RKO (cell line): ENCODE measurements at regions not wholly inside any gene's neighbourhood (a gene's known extent, or its start where the extent isn't known, plus 50 kb on each side); places are given as distances from the start of the nearest gene placed in this dataset.
A peak's percentile ranks its signal among the peaks of the same experiment; 100 is the strongest.

Experiments used
- DNase-seq: peaks from one replicate; pipeline ENCODE4 v3.0.0-alpha.2; 2016; ENCODE audit warnings: low spot score

DNA sequence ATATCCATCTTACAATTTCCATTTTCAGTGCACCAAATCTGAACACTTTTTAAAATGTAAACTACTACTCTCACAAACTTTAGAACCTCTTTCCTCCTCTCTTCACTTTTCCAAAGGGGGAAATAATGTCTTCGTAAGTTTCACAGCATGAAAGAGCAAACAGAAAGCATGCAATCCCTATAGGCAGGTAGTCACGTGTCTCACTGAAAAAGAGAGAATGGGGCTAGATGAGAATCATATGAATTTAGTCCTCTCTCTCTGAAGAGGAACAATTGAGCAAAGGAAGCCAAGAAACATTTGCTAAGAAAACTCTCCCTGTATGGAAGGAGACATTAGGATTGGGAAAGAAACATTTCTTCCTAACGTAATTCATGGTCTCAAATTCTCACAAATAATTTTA, 613.9 kb downstream of the PLA2G4A start:
- DNase-seq: no peak

DNA sequence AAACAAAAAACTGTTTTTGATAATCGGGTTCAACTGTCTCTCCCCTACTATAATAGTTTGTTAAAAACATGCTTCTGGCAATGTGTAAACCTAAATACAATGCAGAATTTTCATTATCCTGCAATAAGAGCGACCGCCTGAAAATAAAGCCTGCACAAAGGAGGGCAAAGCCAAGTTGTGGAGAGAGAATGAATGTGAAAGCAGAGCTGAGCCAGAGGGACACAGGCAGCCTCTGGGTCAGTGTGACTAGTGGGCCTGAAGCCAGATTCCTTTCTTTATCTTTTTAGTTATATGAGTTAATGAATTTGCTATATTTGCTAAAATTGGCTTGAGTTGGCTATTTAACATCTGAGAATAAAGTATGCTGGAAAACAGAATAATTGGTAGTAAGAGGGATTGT, 615.2 kb downstream of the PLA2G4A start:
- no peak for DNase-seq

DNA sequence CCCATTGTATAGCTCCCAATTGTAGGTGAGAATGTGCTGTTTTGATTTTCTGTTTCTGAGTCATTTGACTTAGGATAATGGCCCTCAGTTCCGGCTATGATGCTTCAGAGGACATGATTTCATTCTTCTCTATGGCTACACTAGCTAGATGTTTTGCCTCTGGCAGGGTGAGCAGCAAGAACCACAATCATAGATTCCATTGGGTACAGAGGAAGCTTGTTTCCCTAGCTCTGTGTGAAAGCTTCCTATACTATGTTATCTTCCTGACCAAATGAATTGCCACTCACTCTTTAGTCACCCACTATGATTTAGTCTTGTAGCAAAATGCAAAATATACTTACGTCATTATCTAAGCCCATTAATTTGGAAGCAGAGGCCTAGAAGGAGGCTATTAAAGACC, 616.3 kb downstream of the PLA2G4A start:
- DNase-seq: peak; percentile 7

DNA sequence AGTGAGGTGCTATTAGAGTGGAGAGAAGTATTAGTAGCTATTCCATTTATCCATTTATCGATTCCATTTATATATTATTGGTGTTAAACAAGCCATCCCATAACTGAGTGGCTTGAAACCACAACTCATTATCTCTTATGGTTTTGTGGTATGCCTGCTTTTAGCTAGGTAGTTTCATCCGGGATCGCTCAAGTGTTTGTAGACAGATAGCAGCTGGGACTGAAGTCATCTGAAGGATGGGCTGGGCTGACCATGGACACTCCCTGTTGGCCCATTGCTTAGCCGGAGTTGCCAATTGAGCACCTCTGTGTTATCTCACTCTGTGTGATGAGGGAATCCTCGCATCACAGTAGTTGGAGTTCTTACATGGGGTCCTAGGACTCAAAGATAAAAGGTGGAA, 622.5 kb downstream of the PLA2G4A start:
- no peak for DNase-seq

DNA sequence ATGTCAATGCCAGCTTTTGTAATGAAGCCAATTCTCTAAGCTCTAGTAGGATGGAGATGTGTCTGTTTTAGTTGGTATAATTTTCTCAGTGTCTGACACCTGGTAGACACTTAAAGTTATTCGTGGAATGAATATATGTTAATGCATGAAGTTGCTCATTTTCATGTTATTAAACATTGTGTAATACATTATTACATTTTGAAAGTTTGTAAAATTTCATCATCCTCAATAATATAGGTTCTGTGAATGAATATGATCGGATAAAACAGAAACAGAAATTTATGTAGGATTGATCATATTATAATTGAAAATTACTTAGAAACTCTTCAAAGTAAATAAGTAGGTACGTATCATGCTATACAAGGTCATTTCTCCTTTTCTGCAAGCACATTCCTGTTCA, 625.3 kb downstream of the PLA2G4A start:
- DNase-seq: no peak

DNA sequence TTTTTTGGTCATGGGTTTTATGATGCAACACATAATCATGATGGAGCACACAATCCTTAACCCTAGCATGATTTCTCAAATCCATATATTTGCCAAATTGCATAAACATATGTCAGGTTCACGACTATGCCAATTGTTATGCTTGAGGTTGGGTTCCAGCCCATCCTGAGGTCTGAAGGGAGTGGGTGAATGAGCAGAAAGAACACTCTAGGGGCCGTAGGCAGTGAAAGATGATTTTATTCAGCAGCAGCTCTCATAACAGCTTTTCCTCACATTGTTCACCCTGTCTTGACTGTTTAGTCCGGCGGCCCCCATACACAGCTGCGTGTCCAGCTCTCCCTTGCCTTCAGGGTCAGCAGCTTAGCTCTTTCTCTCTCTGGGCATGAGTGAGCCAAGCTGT, 627.7 kb downstream of the PLA2G4A start:
- no peak for DNase-seq

DNA sequence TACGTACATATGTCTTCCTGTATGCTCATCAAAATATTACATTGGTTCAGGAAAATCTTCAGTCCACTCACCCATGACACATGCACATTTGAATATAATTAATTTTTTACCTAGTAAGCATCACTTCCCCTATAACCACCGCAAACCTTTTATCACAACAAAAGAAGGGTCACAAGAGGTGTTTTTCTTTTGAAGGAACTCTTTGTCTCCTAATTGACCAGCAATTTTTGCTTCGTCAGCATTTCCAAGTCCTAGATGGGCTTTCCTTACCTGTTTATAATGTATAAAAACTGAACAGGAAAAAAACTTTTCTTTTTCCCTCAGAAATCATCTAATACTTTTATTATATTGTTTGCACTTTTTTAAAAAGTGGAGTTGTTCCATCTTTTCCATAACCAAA, 631.3 kb downstream of the PLA2G4A start:
- DNase-seq: no peak

DNA sequence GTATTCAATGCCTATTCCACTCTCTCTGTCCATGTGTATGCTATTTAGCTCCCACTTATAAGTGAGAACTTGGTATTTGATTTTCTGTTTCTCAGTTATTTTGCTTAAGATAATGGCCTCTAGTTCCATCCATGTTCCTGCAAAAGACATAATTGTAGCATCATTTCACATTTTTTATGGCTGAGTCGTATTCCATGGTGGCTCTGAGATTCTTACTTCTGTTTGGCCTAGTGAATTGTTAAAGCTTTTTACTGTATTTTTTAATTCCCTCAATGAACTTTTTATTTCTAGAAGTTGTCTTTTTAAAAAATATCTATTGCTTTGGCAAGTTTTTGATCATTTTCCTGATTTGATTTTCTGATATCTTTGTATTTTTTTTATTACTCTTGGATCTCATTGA, 635.6 kb downstream of the PLA2G4A start:
- no peak for DNase-seq

DNA sequence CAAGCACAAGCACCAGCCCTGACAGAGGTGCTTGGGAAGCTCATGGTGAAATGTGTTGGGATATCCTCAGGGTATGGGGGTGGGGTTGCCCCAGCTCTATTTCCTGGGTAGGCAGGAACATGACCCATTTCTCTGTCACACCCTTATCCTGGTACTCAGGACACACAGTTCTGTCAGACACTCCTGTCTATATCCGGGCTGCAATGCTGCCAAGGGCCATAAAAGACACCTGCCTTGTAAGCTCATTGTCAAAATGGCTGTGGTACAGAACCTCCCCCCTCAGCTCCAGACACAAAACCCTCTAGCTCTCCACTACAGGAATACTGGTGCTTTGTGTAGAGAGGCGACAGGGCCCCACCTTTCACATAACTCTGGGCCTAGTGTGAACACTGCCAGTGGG, 636.7 kb downstream of the PLA2G4A start:
- no peak for DNase-seq

DNA sequence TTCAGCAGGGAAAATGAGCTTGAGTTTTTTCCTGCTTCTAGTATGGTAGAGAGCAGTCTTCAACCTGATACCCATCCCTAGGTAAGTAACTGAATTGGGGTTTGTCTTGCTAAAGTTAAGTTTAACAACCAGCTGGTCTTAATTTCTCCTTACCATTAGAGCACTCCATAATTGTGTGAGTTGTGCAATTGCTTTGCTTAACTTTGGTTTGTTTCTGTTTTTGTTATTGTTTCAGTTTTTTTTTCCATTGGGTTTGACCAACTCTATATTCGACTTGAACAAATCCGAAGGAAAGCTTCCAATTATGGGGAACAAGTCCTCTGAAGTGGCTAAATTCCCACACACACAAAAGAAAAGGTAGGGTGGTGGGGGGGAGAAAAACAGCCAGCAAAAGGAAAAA, 641.1 kb downstream of the PLA2G4A start:
- DNase-seq: no peak

DNA sequence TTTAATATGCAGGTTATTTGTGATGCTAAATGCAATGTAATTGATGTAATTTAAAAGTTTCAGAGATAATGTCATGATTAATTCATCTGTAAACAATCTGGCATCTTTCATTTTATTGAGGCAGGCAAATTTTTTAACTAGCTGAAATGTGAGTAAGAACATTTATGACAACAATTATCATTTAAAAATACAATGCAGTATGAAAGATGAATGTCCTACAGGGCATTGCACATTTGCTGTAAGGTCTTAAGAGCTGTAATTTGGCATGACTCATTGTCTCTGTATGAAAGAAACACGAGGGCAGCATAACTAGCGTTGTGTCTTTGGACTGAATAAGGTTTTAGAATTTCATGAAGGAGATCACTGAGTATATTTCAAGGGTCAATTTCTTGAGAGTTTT, 642.8 kb downstream of the PLA2G4A start:
- DNase-seq: no peak

DNA sequence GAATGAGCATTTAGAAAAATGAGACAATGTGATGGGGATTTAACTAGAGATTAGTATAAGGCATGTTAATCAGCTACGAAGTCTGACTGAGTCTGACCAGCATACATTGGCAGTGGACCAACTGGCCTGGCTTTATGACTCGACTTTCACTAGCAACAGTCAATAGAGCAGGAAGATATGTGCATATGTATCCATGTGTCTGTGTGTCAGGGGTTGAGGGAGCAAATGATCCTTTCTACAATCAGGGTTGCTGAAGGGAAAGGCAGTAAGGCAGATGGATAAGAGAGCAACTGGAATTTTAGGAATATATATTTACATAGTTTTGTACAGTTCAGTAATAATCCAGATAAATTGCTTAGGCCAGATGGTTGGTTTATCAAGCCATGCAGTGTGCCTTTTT, 645.6 kb downstream of the PLA2G4A start:
- DNase-seq: peak; percentile 47

DNA sequence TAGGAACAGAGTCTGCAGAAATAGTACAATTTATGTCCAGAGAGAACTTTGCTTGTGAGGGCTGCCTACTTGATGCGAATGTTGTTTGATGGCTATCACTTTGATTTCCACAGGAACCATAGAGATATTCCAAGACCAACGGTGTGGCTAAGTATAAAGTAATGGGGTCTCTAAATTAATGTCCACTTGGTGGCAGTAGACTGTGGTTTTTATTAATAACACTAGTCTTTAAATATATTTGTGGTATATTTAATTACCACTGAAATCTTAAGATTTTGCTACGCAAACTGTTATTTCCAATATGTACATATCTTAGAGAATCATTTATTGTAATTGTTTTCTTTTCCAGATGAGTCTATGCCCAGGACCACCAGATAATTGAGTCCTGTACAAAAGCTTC, 647.9 kb downstream of the PLA2G4A start:
- peak; percentile 26 for DNase-seq

DNA sequence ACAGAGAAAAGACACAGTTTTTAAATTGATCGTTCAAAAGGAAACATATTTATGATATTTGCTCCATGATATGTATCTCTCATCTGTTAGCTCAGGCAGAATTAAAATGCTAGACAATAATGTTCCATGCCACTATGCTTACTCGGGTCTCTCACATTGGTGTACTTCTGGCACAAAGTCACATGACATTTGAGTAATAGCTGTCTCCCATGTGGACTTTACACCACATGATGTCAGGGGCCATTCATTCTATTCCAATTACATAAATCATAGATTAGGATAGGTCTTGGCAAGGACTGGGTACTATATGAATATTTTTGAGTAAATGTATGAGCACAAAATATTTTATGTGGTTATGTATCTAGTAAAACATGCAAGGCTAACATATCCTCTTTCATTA, 648.4 kb downstream of the PLA2G4A start:
- peak; percentile 8 for DNase-seq

DNA sequence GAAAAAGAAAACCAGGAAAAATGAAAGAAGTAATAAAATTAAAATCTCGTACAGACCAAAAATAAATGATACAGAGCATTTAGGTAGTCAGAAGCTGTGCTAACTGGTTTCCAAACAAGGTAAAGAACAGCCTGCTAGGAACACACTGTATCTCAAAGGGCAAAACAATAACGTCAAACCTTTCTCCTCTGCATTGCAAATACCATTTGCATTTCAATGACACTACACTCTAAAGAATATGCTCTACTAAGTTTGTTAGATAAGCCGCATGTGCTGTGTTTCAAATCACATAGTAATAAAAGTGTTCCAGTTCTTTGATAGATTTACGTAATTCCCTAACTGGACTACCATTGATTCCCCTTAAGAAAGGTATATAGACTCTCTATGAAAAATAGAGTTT, 648.8 kb downstream of the PLA2G4A start:
- no peak for DNase-seq

DNA sequence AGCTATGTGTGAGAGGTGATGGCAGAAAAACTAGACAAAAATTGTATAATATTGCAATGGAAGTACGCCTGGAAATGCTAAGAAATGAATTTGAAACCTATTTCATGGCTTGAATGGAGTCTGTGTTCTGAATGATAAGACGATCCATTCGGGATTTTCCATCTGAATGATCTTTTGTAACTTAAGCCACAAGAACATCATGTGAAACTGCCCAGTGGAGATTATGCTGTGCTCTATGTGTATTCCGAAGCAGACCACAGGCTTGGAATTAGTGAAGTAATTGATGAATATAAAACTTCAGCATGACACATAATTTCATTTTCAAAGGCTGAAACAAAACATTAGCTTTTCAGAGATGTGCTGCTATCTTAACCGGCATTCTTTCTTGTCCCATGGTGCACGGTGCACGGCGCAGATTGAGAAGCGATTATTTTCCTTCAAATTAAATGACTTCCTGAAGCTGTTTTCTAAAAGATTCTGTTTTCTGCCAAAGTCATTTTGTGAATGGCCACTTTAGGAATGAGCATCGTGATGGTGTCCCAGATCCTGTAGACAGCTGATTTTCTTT, 652.9 kb downstream of the PLA2G4A start:
- DNase-seq: no peak

DNA sequence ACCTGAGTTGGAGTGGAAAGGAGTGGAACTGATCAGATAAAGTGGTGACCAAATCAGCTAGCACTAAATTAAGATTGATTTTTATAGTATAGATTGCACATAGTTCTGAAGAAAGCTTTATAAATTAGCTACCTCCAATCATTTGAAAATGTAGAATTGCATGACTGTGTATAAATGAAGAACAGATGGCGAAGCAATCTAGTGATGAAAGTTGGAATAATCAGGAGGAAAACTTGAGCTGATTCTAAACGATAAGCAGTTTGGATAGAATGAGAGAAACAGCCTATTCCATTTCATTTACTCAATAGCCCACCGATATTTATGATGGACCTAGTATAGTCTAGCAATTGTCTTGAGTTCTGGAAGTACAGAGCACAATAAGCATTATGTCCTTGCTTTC, 661.5 kb downstream of the PLA2G4A start:
- no peak for DNase-seq

DNA sequence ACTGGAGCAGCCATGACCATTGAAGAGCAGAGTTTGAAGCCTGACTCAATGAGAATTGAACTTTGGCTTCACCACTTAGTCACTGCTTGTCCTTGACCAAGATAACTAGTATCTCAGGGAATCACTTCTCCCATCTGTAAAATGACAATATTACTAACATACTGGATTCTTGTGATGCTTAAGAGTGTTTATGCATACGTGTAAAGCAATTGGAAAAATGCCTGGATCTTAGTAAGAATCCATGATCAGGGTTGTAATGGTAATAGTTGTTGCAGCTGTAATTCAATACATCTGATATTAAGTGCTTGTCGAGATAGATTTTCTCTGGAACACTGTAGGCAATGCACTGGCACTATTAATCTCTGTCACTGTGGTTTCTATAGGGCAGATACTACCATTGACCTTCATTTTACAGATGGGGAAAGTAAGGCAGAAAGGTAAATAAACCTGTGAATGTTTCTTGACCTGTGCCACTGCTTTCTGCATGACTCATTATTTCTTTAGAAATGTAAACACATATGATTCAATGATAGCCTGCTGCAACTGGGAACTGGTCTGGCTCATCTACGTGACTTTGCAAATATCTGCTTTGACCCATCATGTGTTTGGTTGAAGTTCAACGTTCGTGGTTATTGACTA, 662.5 kb downstream of the PLA2G4A start:
- no peak for DNase-seq

DNA sequence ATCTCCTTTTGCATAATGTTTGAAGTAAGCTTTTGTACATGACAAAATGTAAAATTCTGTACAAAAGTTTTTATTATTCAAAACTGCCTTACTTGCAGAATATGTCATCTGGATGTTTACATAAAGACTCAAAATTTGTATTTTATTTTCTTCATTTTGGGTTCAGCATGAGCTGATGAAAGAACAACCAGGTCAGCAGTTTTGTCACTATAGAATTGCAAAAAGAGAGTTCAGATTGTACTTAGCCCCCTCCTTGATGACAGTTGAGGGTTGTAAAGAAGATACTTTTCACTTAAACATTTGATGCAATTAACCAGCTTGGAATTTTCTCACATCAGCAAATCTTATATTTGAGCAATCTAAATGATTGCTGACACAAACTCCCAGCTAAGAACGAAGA, 669.3 kb downstream of the PLA2G4A start:
- no peak for DNase-seq

DNA sequence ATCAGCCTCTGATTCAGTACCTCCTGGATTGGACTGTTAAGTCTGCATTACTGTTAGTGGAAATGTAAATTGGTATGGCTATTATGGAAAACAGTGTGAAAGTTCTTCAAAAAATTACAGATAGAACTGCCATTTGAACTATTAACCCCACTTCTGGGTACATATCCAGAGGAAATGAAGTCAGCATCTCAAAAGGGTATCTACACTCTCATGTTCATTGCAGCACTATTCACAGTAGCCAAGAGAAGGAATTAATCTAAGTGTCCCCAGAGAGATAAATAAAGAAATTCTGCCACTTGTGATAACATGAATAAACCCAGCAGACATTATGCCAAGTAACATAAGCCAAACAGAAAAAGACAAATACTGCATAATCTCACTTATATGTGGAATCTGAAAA, 676.0 kb downstream of the PLA2G4A start:
- DNase-seq: no peak

DNA sequence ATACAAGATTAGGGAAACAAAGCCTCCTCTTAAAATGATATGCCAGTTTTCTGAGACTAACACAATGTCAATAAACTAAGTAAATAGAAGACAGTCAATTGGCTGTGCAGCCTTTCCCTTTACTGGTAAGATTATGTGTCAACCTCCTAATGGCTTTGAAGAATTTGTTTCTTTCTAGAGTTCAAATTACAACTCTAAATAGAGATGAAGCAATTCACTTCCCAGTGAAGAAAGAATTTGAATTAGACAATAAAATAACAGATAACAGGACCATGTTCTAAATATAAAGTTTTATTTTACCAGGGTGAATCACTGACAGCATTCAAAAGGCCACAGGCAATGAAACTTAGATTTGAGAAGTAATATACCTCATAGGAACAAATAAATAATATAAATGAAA, 680.3 kb downstream of the PLA2G4A start:
- no peak for DNase-seq

DNA sequence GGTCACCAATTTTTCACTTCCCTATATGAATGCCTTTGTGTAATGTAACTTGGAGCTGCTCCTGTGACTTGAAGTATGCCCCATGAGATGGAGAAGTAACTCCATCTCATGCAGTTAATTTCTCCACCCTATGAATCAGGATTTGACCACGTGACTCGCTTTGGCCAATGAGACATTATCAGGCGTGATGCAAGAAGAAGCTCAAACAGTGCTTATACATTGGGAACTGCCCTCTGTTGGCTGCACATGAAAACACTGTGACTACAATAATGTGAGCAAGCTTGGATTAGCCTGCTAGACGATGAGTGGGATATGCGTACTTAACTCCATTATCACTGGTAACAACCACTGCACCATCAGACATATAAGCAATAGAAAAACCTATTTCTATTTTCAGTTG, 684.4 kb downstream of the PLA2G4A start:
- DNase-seq: peak; percentile 40

DNA sequence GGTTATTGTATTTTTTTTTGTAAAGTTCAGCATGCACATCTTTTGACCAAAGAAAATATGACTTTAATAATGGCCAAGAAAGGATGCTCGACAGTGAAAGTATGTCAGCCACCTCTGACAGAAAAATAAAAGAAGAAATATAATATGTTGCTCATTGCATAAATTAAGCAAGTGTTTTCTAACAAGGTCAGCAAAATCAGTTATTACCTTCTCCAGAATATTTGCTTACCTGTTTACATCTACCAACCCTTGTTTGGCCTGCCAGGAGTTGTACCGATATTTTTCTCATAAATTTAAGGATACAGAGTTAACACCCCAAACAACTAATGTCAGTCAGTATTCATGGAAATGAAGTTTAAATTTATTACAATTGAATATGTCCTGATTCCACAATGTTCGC, 685.4 kb downstream of the PLA2G4A start:
- DNase-seq: no peak

DNA sequence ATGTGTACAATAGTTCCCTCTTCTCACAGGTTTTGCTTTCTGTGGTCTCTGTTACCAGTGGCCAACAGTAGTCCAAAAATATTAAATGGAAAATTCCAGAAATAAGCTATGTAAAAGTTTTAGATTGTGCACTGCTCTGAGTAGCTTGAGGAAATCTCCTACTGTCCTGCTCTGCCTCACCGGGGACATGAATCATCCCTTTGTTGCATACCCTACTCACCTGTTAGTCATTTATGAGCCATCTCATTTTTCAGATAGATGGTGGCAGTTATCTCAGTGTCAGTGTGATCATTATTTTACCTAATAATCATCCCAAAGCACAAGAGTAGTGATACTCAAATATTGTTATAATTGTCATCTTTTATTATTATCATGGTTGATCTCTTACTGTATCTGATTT, 688.1 kb downstream of the PLA2G4A start:
- peak; percentile 76 for DNase-seq

DNA sequence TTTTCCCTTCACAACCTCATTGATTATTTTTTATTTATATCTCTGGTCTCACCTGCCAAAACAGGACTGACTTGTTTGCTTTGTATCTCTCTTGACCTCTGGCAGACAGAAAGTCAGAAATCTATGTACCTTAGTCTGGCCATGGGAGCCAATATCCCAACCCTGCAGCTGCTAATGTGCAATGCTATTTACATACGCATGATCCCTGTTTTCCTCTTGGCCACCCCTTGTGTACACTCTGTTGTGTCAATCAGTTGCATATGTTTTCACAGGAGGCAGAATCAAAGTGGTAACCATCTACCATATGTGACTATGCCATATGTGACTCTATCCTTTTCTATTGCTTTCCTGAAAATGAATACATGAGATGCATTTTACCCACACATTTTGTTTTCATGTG, 688.8 kb downstream of the PLA2G4A start:
- DNase-seq: no peak
